GM23338 (cell line): ENCODE measurements at regions not wholly inside any gene's neighbourhood (a gene's known extent, or its start where the extent isn't known, plus 50 kb on each side); places are given as distances from the start of the nearest gene placed in this dataset.

Experiments used
- ATAC-seq: fragments of 200-7000 bp; cut with Tn5 transposase; 3 replicates; pipeline ENCODE4 v1.9.1; 2020
- DNase-seq: peaks from one replicate; pipeline ENCODE4 v3.0.0-alpha.2; 2015; ENCODE audit warnings: low spot score
- H2AFZ ChIP-seq: fragments of 200-600 bp; sonication (generic); 2 replicates; pipeline ENCODE4 v1.8.0; 2016; ENCODE audit warnings: antibody characterized with exemption, mild to moderate bottlenecking, moderate library complexity
- H3F3A ChIP-seq: fragments of 200-600 bp; sonication (generic); replicated peaks from 2 replicates; pipeline ENCODE4 v1.8.0; 2017; ENCODE audit warnings: antibody characterized with exemption, mixed run types, low read depth
- H3K27ac ChIP-seq: fragments of 200-600 bp; sonication (generic); 2 replicates; pipeline ENCODE4 v1.6.1; 2016; ENCODE audit warnings: low read depth
- H3K27me3 ChIP-seq: fragments of 200-600 bp; sonication (generic); 2 replicates; pipeline ENCODE4 v1.8.0; 2016; ENCODE audit warnings: mild to moderate bottlenecking, mixed run types, moderate library complexity; ENCODE audit not compliant: insufficient read depth
- H3K36me3 ChIP-seq: fragments of 200-600 bp; sonication (generic); 2 replicates; pipeline ENCODE4 v1.8.0; 2016; ENCODE audit warnings: mild to moderate bottlenecking; ENCODE audit not compliant: insufficient read depth
- H3K4me1 ChIP-seq: fragments of 200-600 bp; sonication (generic); 2 replicates; pipeline ENCODE4 v1.8.0; 2016; ENCODE audit warnings: mild to moderate bottlenecking, moderate library complexity; ENCODE audit not compliant: insufficient read depth
- H3K4me2 ChIP-seq: fragments of 200-600 bp; sonication (generic); 2 replicates; pipeline ENCODE4 v1.7.1; 2017; ENCODE audit warnings: mixed run types
- H3K4me3 ChIP-seq: fragments of 200-600 bp; sonication (generic); 2 replicates; pipeline ENCODE4 v1.6.1; 2016; ENCODE audit warnings: mixed run types
- H3K79me2 ChIP-seq: fragments of 200-600 bp; sonication (generic); replicated peaks from 2 replicates; pipeline ENCODE4 v1.8.0; 2017; ENCODE audit warnings: mild to moderate bottlenecking; ENCODE audit not compliant: insufficient read depth
- H3K9me2 ChIP-seq: fragments of 200-600 bp; sonication (generic); 2 replicates; pipeline ENCODE4 v1.8.0; 2017; ENCODE audit not compliant: insufficient read depth
- H4K20me1 ChIP-seq: fragments of 200-600 bp; sonication (generic); replicated peaks from 2 replicates; pipeline ENCODE4 v1.8.0; 2017; ENCODE audit warnings: mild to moderate bottlenecking; ENCODE audit not compliant: insufficient read depth
- H3K27ac Mint-ChIP-seq: 2 replicates; pipeline ENCODE4 v1.8.0; 2020; ENCODE audit warnings: inconsistent platforms, mild to moderate bottlenecking, moderate library complexity, mixed read lengths
- H3K27me3 Mint-ChIP-seq: 3 replicates; pipeline ENCODE4 v1.8.0; 2022; ENCODE audit warnings: low read depth, mild to moderate bottlenecking, moderate library complexity, mixed read lengths, inconsistent platforms; ENCODE audit not compliant: insufficient read depth, poor library complexity
- H3K36me3 Mint-ChIP-seq: 3 replicates; pipeline ENCODE4 v1.8.0; 2021; ENCODE audit warnings: low read depth, mild to moderate bottlenecking, inconsistent platforms, moderate library complexity, mixed read lengths
- H3K4me1 Mint-ChIP-seq: 3 replicates; pipeline ENCODE4 v1.8.0; 2020; ENCODE audit warnings: mild to moderate bottlenecking, inconsistent platforms, mixed read lengths
- H3K4me3 Mint-ChIP-seq: 3 replicates; pipeline ENCODE4 v1.8.0; 2021; ENCODE audit warnings: moderate library complexity, mild to moderate bottlenecking, inconsistent platforms, mixed read lengths
- H3K9me3 Mint-ChIP-seq: 3 replicates; pipeline ENCODE4 v1.8.0; 2020; ENCODE audit warnings: moderate library complexity, mild to moderate bottlenecking, inconsistent platforms, mixed read lengths
- CREB1 ChIP-seq: fragments of 250-450 bp; sonication (Bioruptor Pico); IDR thresholded peaks from 2 replicates; pipeline ENCODE4 v1.5.0; 2020; ENCODE audit warnings: low read depth, mild to moderate bottlenecking, moderate library complexity
- EZH2 ChIP-seq: fragments of 200-600 bp; sonication (generic); IDR thresholded peaks from one replicate; pipeline ENCODE4 v1.8.0; 2017; ENCODE audit warnings: antibody characterized with exemption, mild to moderate bottlenecking, low read depth; ENCODE audit not compliant: unreplicated experiment
- EZH2phosphoT487 ChIP-seq: fragments of 200-600 bp; sonication (generic); IDR thresholded peaks from one replicate; pipeline ENCODE4 v1.8.1; 2018; ENCODE audit warnings: antibody characterized with exemption; ENCODE audit not compliant: unreplicated experiment
- JUNB ChIP-seq: IDR thresholded peaks from one replicate; pipeline ENCODE4 v1.6.1; 2016; ENCODE audit warnings: antibody characterized with exemption; ENCODE audit not compliant: unreplicated experiment
- POLR2AphosphoS5 ChIP-seq: IDR thresholded peaks from 2 replicates; pipeline ENCODE4 v1.6.1; 2016; ENCODE audit warnings: antibody characterized with exemption, low read depth
- REST ChIP-seq: IDR thresholded peaks from one replicate; pipeline ENCODE4 v1.6.1; 2018; ENCODE audit warnings: antibody characterized with exemption; ENCODE audit not compliant: unreplicated experiment
- STAT1 ChIP-seq: IDR thresholded peaks from one replicate; pipeline ENCODE4 v1.6.1; 2016; ENCODE audit warnings: antibody characterized with exemption; ENCODE audit not compliant: unreplicated experiment
- ZNF114 ChIP-seq: fragments of 250-450 bp; sonication (Bioruptor Pico); IDR thresholded peaks from 2 replicates; pipeline ENCODE4 v1.5.0; 2020; ENCODE audit warnings: mild to moderate bottlenecking, moderate library complexity
- ZNF331 ChIP-seq: fragments of 250-450 bp; sonication (Bioruptor Pico); IDR thresholded peaks from 2 replicates; pipeline ENCODE4 v1.5.0; 2020; ENCODE audit warnings: low read depth, mild to moderate bottlenecking, moderate library complexity
- TF ChIP-seq, protein P1 (sequence below): IDR thresholded peaks from 2 replicates; pipeline ENCODE4 v1.6.1; 2016; ENCODE audit warnings: antibody characterized with exemption
- TF ChIP-seq, protein P2 (sequence below), 2 experiments: fragments of 200-600 bp in 1 of 2; sonication (generic) in 1 of 2; conservative IDR thresholded peaks; 2 replicates each; pipeline versions ENCODE4 v1.5.1 to v1.6.1; 2016 to 2017; ENCODE audit warnings: antibody characterized with exemption in 2 of 2, low read depth in 2 of 2, mild to moderate bottlenecking in 2 of 2, moderate library complexity in 1 of 2

DNA sequence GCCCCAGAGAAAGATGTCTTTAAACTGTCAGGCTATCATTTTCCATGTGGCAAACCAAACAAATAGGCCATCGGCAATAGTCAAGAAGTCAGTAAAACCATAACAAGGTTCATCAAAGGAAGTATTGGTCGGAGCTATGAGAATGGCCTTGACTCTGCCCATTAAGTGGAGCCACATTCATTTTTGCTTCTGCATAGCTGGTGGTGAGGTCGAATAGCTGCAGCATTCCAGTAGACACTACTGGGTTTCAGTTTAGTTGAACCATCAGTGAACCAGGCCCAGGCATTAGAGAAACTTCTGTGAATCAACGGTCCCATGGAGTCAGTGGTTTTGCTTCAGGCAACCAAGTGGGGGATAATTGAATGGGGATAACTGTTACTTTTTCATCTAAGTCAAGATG, 92.0 kb upstream of the MED14 start (continued):
- TF ChIP-seq CREB1 (CRISPR knock-in tag) = no peak
- no peak for TF ChIP-seq REST
- no peak for TF ChIP-seq EZH2phosphoT487
- no peak for TF ChIP-seq ZNF331

DNA sequence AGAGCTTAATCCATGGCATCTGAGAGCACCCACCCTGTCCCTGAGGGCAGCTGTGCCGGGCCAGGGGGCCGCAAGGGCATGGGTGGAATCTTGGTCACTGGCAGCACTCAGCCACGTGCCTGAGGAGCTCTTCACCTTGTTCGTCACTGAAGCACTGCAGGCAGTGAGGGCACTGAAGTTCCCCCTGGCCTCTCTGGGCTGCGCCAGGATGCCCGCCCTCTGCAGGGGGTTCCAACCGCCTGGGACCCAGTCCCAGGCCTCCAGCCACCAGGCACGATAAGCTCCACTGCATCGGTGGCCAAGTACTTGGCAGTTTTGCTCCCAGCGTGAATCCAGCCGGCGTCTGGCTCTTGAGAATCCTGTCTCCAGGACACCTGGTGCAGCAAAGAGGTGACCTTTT, 96.4 kb upstream of the MED14 start:
- H3K4me1 ChIP-seq = no peaks in the 10 kb centered on the region
- H3K27ac ChIP-seq = no peak overlapping the region
- TF ChIP-seq, protein P1, sequence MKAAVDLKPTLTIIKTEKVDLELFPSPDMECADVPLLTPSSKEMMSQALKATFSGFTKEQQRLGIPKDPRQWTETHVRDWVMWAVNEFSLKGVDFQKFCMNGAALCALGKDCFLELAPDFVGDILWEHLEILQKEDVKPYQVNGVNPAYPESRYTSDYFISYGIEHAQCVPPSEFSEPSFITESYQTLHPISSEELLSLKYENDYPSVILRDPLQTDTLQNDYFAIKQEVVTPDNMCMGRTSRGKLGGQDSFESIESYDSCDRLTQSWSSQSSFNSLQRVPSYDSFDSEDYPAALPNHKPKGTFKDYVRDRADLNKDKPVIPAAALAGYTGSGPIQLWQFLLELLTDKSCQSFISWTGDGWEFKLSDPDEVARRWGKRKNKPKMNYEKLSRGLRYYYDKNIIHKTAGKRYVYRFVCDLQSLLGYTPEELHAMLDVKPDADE = no peak
- TF ChIP-seq CREB1 (CRISPR knock-in tag) (no peak), EZH2 (no peak), ZNF331 (no peak)
- Mint-ChIP-seq H3K9me3 (peaks cover 7% of the 10 kb centered on the region; the same call in 2 of the 3 replicates), H3K27me3 (peaks cover 3% of the 10 kb centered on the region), H3K4me1 (peaks cover 7% of the 10 kb centered on the region; the same call in 2 of the 3 replicates), H3K27ac (no peak overlapping the region), H3K36me3 (peaks cover 17% of the 10 kb centered on the region), H3K4me3 (no peak overlapping the region)
- no peak overlapping the region for H3K4me3 ChIP-seq
- no peaks in the 10 kb centered on the region for H3K79me2 ChIP-seq
- ATAC-seq (no peak), DNase-seq (no peak)
- H3K27me3 ChIP-seq = no peaks in the 10 kb centered on the region
- H3F3A ChIP-seq = no peaks in the 10 kb centered on the region
- H3K4me2 ChIP-seq = no peak overlapping the region
- no peaks in the 10 kb centered on the region for H3K36me3 ChIP-seq
- H4K20me1 ChIP-seq = no peaks in the 10 kb centered on the region
- no peak overlapping the region for H2AFZ ChIP-seq
- 0 out of 2 replicates have a peak, but pooled peaks cover 3% of the 10 kb centered on the region for H3K9me2 ChIP-seq

GRCh38 chrX:40832723-40833122, 97.4 kb upstream of the MED14 start:
- ATAC-seq (no peak), DNase-seq (peak; percentile 6)
- H3K36me3 Mint-ChIP-seq = peaks cover 21% of the 10 kb centered on the region
- Histone ChIP-seq H3K27ac (no peak overlapping the region), H3K36me3 (no peaks in the 10 kb centered on the region), H4K20me1 (no peaks in the 10 kb centered on the region), H2AFZ (no peak overlapping the region), H3K4me1 (no peaks in the 10 kb centered on the region), H3K4me2 (no peak overlapping the region), H3K9me2 (0 out of 2 replicates have a peak, but pooled peaks cover 3% of the 10 kb centered on the region), H3F3A (no peaks in the 10 kb centered on the region), H3K27me3 (no peaks in the 10 kb centered on the region), H3K79me2 (no peaks in the 10 kb centered on the region), H3K4me3 (no peak overlapping the region)
- H3K27me3 Mint-ChIP-seq = peaks cover 3% of the 10 kb centered on the region
- no peak overlapping the region for H3K27ac Mint-ChIP-seq
- H3K4me3 Mint-ChIP-seq = no peak overlapping the region
- peaks cover 8% of the 10 kb centered on the region; the same call in 2 of the 3 replicates for H3K9me3 Mint-ChIP-seq
- H3K4me1 Mint-ChIP-seq = peaks cover 7% of the 10 kb centered on the region; the same call in 2 of the 3 replicates
- no peak for TF ChIP-seq EZH2phosphoT487
- TF ChIP-seq JUNB = no peak
- no peak for TF ChIP-seq REST
- no peak for TF ChIP-seq ZNF114
- TF ChIP-seq POLR2AphosphoS5 = no peak
- TF ChIP-seq, protein P2, sequence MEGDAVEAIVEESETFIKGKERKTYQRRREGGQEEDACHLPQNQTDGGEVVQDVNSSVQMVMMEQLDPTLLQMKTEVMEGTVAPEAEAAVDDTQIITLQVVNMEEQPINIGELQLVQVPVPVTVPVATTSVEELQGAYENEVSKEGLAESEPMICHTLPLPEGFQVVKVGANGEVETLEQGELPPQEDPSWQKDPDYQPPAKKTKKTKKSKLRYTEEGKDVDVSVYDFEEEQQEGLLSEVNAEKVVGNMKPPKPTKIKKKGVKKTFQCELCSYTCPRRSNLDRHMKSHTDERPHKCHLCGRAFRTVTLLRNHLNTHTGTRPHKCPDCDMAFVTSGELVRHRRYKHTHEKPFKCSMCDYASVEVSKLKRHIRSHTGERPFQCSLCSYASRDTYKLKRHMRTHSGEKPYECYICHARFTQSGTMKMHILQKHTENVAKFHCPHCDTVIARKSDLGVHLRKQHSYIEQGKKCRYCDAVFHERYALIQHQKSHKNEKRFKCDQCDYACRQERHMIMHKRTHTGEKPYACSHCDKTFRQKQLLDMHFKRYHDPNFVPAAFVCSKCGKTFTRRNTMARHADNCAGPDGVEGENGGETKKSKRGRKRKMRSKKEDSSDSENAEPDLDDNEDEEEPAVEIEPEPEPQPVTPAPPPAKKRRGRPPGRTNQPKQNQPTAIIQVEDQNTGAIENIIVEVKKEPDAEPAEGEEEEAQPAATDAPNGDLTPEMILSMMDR (conservative IDR thresholded peaks at IDR 0.05; ENCODE audit: low read depth in 2 of 2) = no peak
- TF ChIP-seq CREB1 (CRISPR knock-in tag) = no peak
- no peak for TF ChIP-seq STAT1
- no peak for TF ChIP-seq EZH2
